Effector CD4-positive, alpha-beta T cell (primary cell): ENCODE measurements at regions not wholly inside any gene's neighbourhood (a gene's known extent, or its start where the extent isn't known, plus 50 kb on each side); places are given as distances from the start of the nearest gene placed in this dataset.
"Not testable (repeated sequence)": the region's sequence is repeated elsewhere in the genome, so short reads cannot be mapped to it uniquely, and the experiment has no call there.

Experiments used
- DNase-seq: peaks from one replicate; pipeline ENCODE4 v3.0.0-alpha.2; 2020

GRCh38 chr17:47066841-47067682 lies 88.0 kb upstream of the RPRML start:
- DNase-seq: peak; percentile 73

GRCh38 chr17:47066095-47066494 lies 87.0 kb upstream of the RPRML start:
- DNase-seq: no peak

DNA sequence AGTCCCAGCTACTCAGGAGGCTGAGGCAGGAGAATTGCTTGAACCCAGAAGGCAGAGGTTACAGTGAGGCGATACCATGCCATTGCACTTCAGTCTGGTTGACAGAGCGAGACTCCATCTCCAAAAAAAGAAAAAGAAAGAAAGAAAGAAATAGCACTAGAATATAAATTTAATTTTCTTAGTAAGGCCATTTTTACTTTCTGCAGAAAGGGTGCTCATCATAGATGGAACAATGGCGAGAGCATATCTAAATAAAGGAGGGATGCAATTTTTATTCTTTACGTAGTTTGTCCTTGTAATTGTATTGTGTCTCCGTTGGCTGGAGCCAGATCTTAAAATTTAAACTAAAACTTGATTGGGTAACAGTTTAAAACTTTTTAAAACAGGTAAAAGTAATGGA lies 85.6 kb upstream of the RPRML start:
- no peak for DNase-seq

DNA sequence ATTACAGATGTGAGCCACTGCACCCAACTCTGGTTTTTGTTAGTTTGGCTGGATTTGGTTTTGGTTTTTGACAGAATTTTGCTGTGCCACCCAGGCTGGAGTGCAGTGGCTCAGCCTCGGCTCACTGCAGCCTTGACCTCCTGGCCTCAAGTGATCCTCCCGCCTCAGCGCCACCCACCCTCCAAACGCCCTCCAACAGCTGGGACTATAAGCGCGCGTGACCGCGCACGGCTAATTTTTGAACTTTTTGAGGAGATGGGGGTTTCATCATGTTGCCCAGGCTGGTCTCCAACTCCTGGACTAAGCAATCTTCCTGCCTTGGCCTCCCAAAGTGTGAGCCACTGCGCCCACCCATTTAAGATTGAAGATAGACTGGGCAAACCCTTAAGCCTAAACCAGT lies 84.4 kb upstream of the RPRML start:
- DNase-seq: no peak

DNA sequence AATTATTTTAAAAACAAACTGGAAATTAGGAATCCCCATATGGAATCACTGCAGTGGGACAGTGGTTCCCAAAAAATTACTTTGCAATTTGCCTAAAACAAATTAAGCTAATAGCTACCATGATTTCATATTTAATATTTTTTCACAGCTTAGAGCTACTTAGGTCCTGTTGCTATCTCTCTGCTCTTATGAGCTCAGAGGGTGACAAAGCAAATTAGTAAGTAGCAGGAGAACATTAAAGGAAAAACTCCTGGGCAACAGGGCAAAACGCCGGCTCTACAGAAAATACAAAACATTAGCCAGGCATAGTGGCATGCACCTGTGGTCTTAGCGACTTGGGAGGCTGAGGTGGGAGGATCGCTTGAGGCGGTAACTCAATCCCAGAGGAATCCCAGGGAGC lies 83.8 kb upstream of the RPRML start:
- DNase-seq: not testable (repeated sequence)

- DNase-seq: not testable (repeated sequence)
These were observed 81.0 kb upstream of the RPRML start for GRCh38 chr17:47060005-47060404.

- DNase-seq: no peak
These were observed 78.8 kb upstream of the RPRML start for GRCh38 chr17:47057830-47058229.

DNA sequence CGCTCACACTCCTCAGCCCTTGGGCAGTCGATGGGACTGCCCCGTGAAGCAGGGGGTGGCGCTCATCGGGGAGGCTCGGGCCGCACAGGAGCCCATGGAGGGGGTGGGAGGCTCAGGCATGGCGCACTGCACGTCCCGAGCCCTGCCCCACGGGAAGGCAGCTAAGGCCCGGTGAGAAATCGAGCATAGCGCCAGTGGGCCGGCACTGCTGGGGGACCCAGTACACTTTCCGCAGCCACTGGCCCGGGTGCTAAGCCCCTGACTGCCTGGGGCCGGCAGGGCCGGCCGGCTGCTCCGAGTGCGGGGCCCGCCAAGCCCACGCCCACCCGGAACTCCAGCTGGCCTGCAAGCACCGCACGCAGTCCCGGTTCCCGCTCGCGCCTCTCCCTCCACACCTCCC lies 78.2 kb upstream of the RPRML start:
- DNase-seq: not testable (repeated sequence)

- not testable (repeated sequence) for DNase-seq
These were observed 77.6 kb upstream of the RPRML start for GRCh38 chr17:47056687-47057086.
